GM12878 (cell line): ENCODE measurements at regions not wholly inside any gene's neighbourhood (a gene's known extent, or its start where the extent isn't known, plus 50 kb on each side); places are given as distances from the start of the nearest gene placed in this dataset.

Experiments used
- ATAC-seq: fragments of 200-7000 bp; cut with Tn5 transposase; 3 replicates; pipeline ENCODE4 v1.9.1; 2020; ENCODE audit warnings: mild to moderate bottlenecking, moderate library complexity
- BruUV-seq: library from RNA; stranded (reverse); fragments of 400-500 nt; replicated peaks from 2 replicates; lab custom pipeline; 2021; lab: Mats Ljungman, UMichigan
- CTCF ChIA-PET: fragments of 300-600 bp; sonication (Branson Sonifier 250); formaldehyde crosslinking; extraction: SDS; loops from one replicate; lab custom pipeline; 2021; ENCODE audit warnings: inconsistent platforms; lab: Yijun Ruan, JAX
- POLR2A ChIA-PET: fragments of 350-600 bp; formaldehyde crosslinking; extraction: SDS; loops from one replicate; lab custom pipeline; 2021; ENCODE audit warnings: inconsistent platforms; lab: Charles Lee
- RAD21 ChIA-PET: fragments of 300-600 bp; sonication (Branson Sonifier 250); formaldehyde crosslinking; loops from one replicate; lab custom pipeline; 2023; ENCODE audit warnings: antibody characterized with exemption; ENCODE audit not compliant: unreplicated experiment; lab: Charles Lee
- SMC1A ChIA-PET: fragments of 300-600 bp; sonication (Branson Sonifier 250); formaldehyde crosslinking; loops from one replicate; lab custom pipeline; 2023; ENCODE audit not compliant: unreplicated experiment, uncharacterized antibody; lab: Charles Lee
- DNase-seq: peaks from one replicate; pipeline ENCODE4 v3.0.0-alpha.2; 2011; ENCODE audit warnings: low read depth, low spot score
- FAIRE-seq: peaks from 3 replicates; lab custom pipeline; 2011; peaks lifted over from hg19 to GRCh38; lab: Jason Lieb, UNC
- H2AFZ ChIP-seq: 2 replicates; pipeline ENCODE4 v1.6.0; 2011; ENCODE audit warnings: low read depth, low read length, control low read depth; ENCODE audit not compliant: control insufficient read depth
- H3K27ac ChIP-seq: 2 replicates; pipeline ENCODE4 v1.5.1; 2011; ENCODE audit warnings: control low read depth; ENCODE audit not compliant: control insufficient read depth, insufficient read depth
- H3K27me3 ChIP-seq, 2 experiments: replicated peaks in 1 of 2; 2 replicates each; pipeline versions ENCODE4 v1.6.0 to v1.6.1; 2011; ENCODE audit warnings: low read length in 1 of 2; ENCODE audit not compliant: control insufficient read depth in 2 of 2, insufficient read depth in 2 of 2
- H3K36me3 ChIP-seq, 2 experiments: 2 replicates each; pipeline ENCODE4 v1.5.1; 2011; ENCODE audit warnings: low read length in 1 of 2; ENCODE audit not compliant: control insufficient read depth in 2 of 2, insufficient read depth in 2 of 2
- H3K4me1 ChIP-seq: 2 replicates; pipeline ENCODE4 v1.6.1; 2011; ENCODE audit warnings: mild to moderate bottlenecking, low read length, moderate library complexity, mixed read lengths; ENCODE audit not compliant: control insufficient read depth, insufficient read depth
- H3K4me2 ChIP-seq: 2 replicates; pipeline ENCODE4 v1.6.0; 2011; ENCODE audit warnings: control low read depth; ENCODE audit not compliant: control insufficient read depth, insufficient read depth
- H3K4me3 ChIP-seq: fragments of 200-600 bp; sonication (generic); 2 replicates; pipeline ENCODE4 v1.5.1; 2016
- H3K79me2 ChIP-seq: 2 replicates; pipeline ENCODE4 v1.6.0; 2011; ENCODE audit warnings: low read length; ENCODE audit not compliant: control insufficient read depth, insufficient read depth
- H3K9ac ChIP-seq: 2 replicates; pipeline ENCODE4 v1.8.0; 2011; ENCODE audit warnings: low read length, control low read depth, mixed read lengths; ENCODE audit not compliant: control insufficient read depth, insufficient read depth
- H3K9me3 ChIP-seq: replicated peaks from 3 replicates; pipeline ENCODE4 v1.5.1; 2011; ENCODE audit warnings: mild to moderate bottlenecking, low read length; ENCODE audit not compliant: control insufficient read depth, insufficient read depth
- H4K20me1 ChIP-seq: 2 replicates; pipeline ENCODE4 v1.6.0; 2011; ENCODE audit not compliant: control insufficient read depth, insufficient read depth
- ASH2L ChIP-seq: fragments of 300-600, 200-600 bp; sonication (generic); IDR thresholded peaks from 2 replicates; pipeline ENCODE4 v1.6.1; 2017; ENCODE audit warnings: low read depth, mild to moderate bottlenecking, borderline replicate concordance
- BACH1 ChIP-seq: fragments of 450-650 bp; IDR thresholded peaks from 2 replicates; pipeline ENCODE4 v1.6.1; 2017; ENCODE audit warnings: mild to moderate bottlenecking, borderline replicate concordance
- BCL3 ChIP-seq: IDR thresholded peaks from 2 replicates; pipeline ENCODE4 v1.6.1; 2011; ENCODE audit warnings: borderline replicate concordance, low read depth, mild to moderate bottlenecking, moderate library complexity, low read length; ENCODE audit not compliant: insufficient read depth, poor library complexity, severe bottlenecking
- CBFB ChIP-seq: IDR thresholded peaks from 2 replicates; pipeline ENCODE4 v1.6.1; 2016; ENCODE audit warnings: antibody characterized with exemption, low read depth
- ETV6 ChIP-seq, 2 experiments: fragments of 450-650 bp in 1 of 2; IDR thresholded peaks in 1 of 2; conservative IDR thresholded peaks in 1 of 2; 2 replicates each; pipeline ENCODE4 v1.6.1; 2014; ENCODE audit warnings: antibody characterized with exemption in 1 of 2, borderline replicate concordance in 1 of 2, low read depth in 1 of 2, mild to moderate bottlenecking in 1 of 2, moderate library complexity in 1 of 2
- FOXM1 ChIP-seq: IDR thresholded peaks from 2 replicates; pipeline ENCODE4 v1.6.1; 2012; ENCODE audit warnings: low read depth, mild to moderate bottlenecking, inconsistent platforms, low read length, moderate library complexity
- IKZF2 ChIP-seq, 2 experiments: fragments of 450-650 bp; IDR thresholded peaks; 2 replicates each; pipeline ENCODE4 v1.6.1; 2017; ENCODE audit warnings: mild to moderate bottlenecking in 2 of 2, moderate library complexity in 2 of 2
- MEF2A ChIP-seq: IDR thresholded peaks from 2 replicates; pipeline ENCODE4 v1.6.1; 2011; ENCODE audit warnings: low read depth, mild to moderate bottlenecking, low read length, moderate library complexity; ENCODE audit not compliant: insufficient read depth
- NFYB ChIP-seq: IDR thresholded peaks from 2 replicates; pipeline ENCODE4 v1.6.1; 2011; ENCODE audit warnings: low read depth, mild to moderate bottlenecking, low read length, improper control_type of control experiment, moderate library complexity; ENCODE audit not compliant: insufficient read depth
- NR2C2 ChIP-seq: IDR thresholded peaks from 2 replicates; pipeline ENCODE4 v1.6.1; 2011; ENCODE audit warnings: borderline replicate concordance, low read depth; ENCODE audit not compliant: control insufficient read depth, insufficient read length
- RB1 ChIP-seq: fragments of 450-650 bp; formaldehyde crosslinking; IDR thresholded peaks from 2 replicates; pipeline ENCODE4 v1.6.1; 2017; ENCODE audit warnings: mild to moderate bottlenecking, borderline replicate concordance
- RELA ChIP-seq: fragments of 450-650 bp; IDR thresholded peaks from 2 replicates; pipeline ENCODE4 v1.8.0; 2014; ENCODE audit warnings: borderline replicate concordance; ENCODE audit not compliant: partially characterized antibody
- REST ChIP-seq: IDR thresholded peaks from 2 replicates; pipeline ENCODE4 v1.6.1; 2012; ENCODE audit warnings: mild to moderate bottlenecking, low read depth, low read length
- STAT3 ChIP-seq: IDR thresholded peaks from 2 replicates; pipeline ENCODE4 v1.6.1; 2011; ENCODE audit warnings: low read depth, low read length, improper control_type of control experiment
- TBL1XR1 ChIP-seq: IDR thresholded peaks from 2 replicates; pipeline ENCODE4 v1.6.1; 2012; ENCODE audit warnings: low read depth, low read length, improper control_type of control experiment
- TCF12 ChIP-seq: IDR thresholded peaks from 2 replicates; pipeline ENCODE4 v1.6.1; 2011; ENCODE audit warnings: low read depth, mild to moderate bottlenecking, low read length
- TCF3 ChIP-seq: IDR thresholded peaks from 2 replicates; pipeline ENCODE4 v1.6.1; 2012; ENCODE audit warnings: low read depth, mild to moderate bottlenecking, low read length, borderline replicate concordance; ENCODE audit not compliant: insufficient read depth
- YY1 ChIP-seq: IDR thresholded peaks from 2 replicates; pipeline ENCODE4 v1.6.1; 2011; ENCODE audit warnings: low read depth, mild to moderate bottlenecking, low read length
- ZNF274 ChIP-seq: IDR thresholded peaks from one replicate; pipeline ENCODE4 v1.8.0; 2011; ENCODE audit not compliant: insufficient read length, insufficient read depth
- WGBS: methylation state at CpG from one replicate; pipeline ENCODE4 v1.1.6; 2016; ENCODE audit warnings: low lambda C conversion rate; ENCODE audit not compliant: insufficient replicate concordance, insufficient coverage; ENCODE audit errors: missing lambda C conversion rate; 5-methylcytosine and 5-hydroxymethylcytosine counted together
- in situ Hi-C: fragments of 300-500 bp; cut with MboI; formaldehyde crosslinking; loops from 9 replicates; pipeline ENCODE4 v1.14.3; 2018; ENCODE audit warnings: mixed read lengths
- intact Hi-C: fragments of 100-400 bp; cut with micrococcal nuclease; formaldehyde crosslinking; loops from one replicate; pipeline ENCODE4 v1.14.2; 2022; ENCODE audit not compliant: unreplicated experiment

GRCh38 chr5:173796721-173797495, 91.2 kb upstream of the CPEB4 start:
- WGBS = 66% methylated on average over 9 of the region's 9 CpGs
- no peak for FAIRE-seq

More at GRCh38 chr5:173796721-173797495, 91.2 kb upstream of the CPEB4 start:
- no peaks in the 10 kb centered on the region for H3K36me3 ChIP-seq
- SMC1A ChIA-PET = interaction anchor here (0.7 to 4.3 kb wide), 7 partner anchors 9 to 152 kb away, joined by 3 to 18 read pairs (median 3); no protein-coding TSS in a partner anchor
- H3K9ac ChIP-seq = no peak overlapping the region
- DNase-seq = no peak
- H3K79me2 ChIP-seq = no peaks in the 10 kb centered on the region
- no peak overlapping the region for H2AFZ ChIP-seq
- H3K4me3 ChIP-seq = no peak overlapping the region
- no peaks in the 10 kb centered on the region for H3K27me3 ChIP-seq
- CTCF ChIA-PET = interaction anchor here (0.6 to 5.6 kb wide), 6 partner anchors 10 to 176 kb away, joined by 3 to 34 read pairs (median 4); no protein-coding TSS in a partner anchor
- intact Hi-C loops = no loop called here
- ATAC-seq = no peak
- no peak overlapping the region for H3K4me2 ChIP-seq
- no peaks in the 10 kb centered on the region for H4K20me1 ChIP-seq
- RAD21 ChIA-PET = interaction anchor here (1.5 kb wide), 1 partner anchor 129 kb away, joined by 4 read pairs; no protein-coding TSS in a partner anchor
- H3K4me1 ChIP-seq = peaks cover 7% of the 10 kb centered on the region
- no peaks in the 10 kb centered on the region for H3K9me3 ChIP-seq
- POLR2A ChIA-PET = interaction anchor here (0.9 kb wide), 1 partner anchor 13 kb away, joined by 3 read pairs; no protein-coding TSS in a partner anchor
- in situ Hi-C loops = no loop called here
- no TSS peak for BruUV-seq
- TF ChIP-seq ETV6 (conservative IDR thresholded peaks at IDR 0.05 in 1 of 2, IDR thresholded peaks at IDR 0.05 in 1 of 2; ENCODE audit: borderline replicate concordance in 1 of 2, low read depth in 1 of 2) = no peak
- no peak for TF ChIP-seq MEF2A
- no peak for TF ChIP-seq TBL1XR1
- no peak for TF ChIP-seq ZNF274
- TF ChIP-seq NFYB = no peak
- no peak for TF ChIP-seq NR2C2
- no peak for TF ChIP-seq TCF12
- TF ChIP-seq IKZF2 (IDR thresholded peaks at IDR 0.05) = no peak
- no peak for TF ChIP-seq TCF3
- TF ChIP-seq REST = no peak
- no peak for TF ChIP-seq STAT3
- no peak for TF ChIP-seq YY1
- TF ChIP-seq ASH2L = no peak
- TF ChIP-seq RB1 = no peak
- TF ChIP-seq FOXM1 = no peak
- TF ChIP-seq BACH1 = no peak
- no peak for TF ChIP-seq CBFB
- no peak for TF ChIP-seq RELA
- TF ChIP-seq BCL3 = no peak
- TF ChIP-seq, all 136 proteins: peak for 0
- H3K27ac ChIP-seq = no peak overlapping the region
